HEK293T (cell line): ENCODE measurements at regions not wholly inside any gene's neighbourhood (a gene's known extent, or its start where the extent isn't known, plus 50 kb on each side); places are given as distances from the start of the nearest gene placed in this dataset.

ENCODE experiments used
- ARNT ChIP-seq: fragments of 450-650 bp; IDR thresholded peaks from 2 replicates; pipeline ENCODE4 v1.6.1; 2017; ENCODE audit warnings: mild to moderate bottlenecking
- BHLHE40 ChIP-seq: fragments of 450-650 bp; IDR thresholded peaks from 2 replicates; pipeline ENCODE4 v1.6.1; 2016; ENCODE audit warnings: mild to moderate bottlenecking, moderate library complexity, borderline replicate concordance
- CTBP1 ChIP-seq: fragments of 450-650 bp; IDR thresholded peaks from 2 replicates; pipeline ENCODE4 v1.6.1; 2016; ENCODE audit warnings: borderline replicate concordance
- ELF4 ChIP-seq: fragments of 450-650 bp; IDR thresholded peaks from 2 replicates; pipeline ENCODE4 v1.6.1; 2017; ENCODE audit warnings: antibody characterized with exemption
- FOXA1 ChIP-seq: fragments of 450-650 bp; IDR thresholded peaks from 2 replicates; pipeline ENCODE4 v1.6.1; 2016; ENCODE audit warnings: mild to moderate bottlenecking
- FOXK2 ChIP-seq: fragments of 450-650 bp; IDR thresholded peaks from 2 replicates; pipeline ENCODE4 v1.6.1; 2016; ENCODE audit warnings: mild to moderate bottlenecking
- HDGF ChIP-seq: fragments of 450-650 bp; IDR thresholded peaks from 2 replicates; pipeline ENCODE4 v1.6.1; 2017; ENCODE audit warnings: antibody characterized with exemption, borderline replicate concordance
- L3MBTL2 ChIP-seq: fragments of 450-650 bp; conservative IDR thresholded peaks from 2 replicates; pipeline ENCODE4 v1.6.1; 2016; ENCODE audit warnings: mild to moderate bottlenecking
- LEF1 ChIP-seq: fragments of 450-650 bp; IDR thresholded peaks from 2 replicates; pipeline ENCODE4 v1.6.1; 2017; ENCODE audit warnings: mild to moderate bottlenecking, borderline replicate concordance
- PKNOX1 ChIP-seq: fragments of 450-650 bp; IDR thresholded peaks from 2 replicates; pipeline ENCODE4 v1.6.1; 2016
- SP1 ChIP-seq: fragments of 450-650 bp; IDR thresholded peaks from 2 replicates; pipeline ENCODE4 v1.6.1; 2017
- SUZ12 ChIP-seq: fragments of 450-650 bp; IDR thresholded peaks from 2 replicates; pipeline ENCODE4 v1.6.1; 2016; ENCODE audit warnings: mild to moderate bottlenecking
- TARDBP ChIP-seq: fragments of 450-650 bp; IDR thresholded peaks from 2 replicates; pipeline ENCODE4 v1.6.1; 2016

- no peak for TF ChIP-seq FOXA1
- no peak for TF ChIP-seq SP1
- no peak for TF ChIP-seq SUZ12
- no peak for TF ChIP-seq BHLHE40
- no peak for TF ChIP-seq CTBP1
- no peak for TF ChIP-seq FOXK2
- no peak for TF ChIP-seq L3MBTL2
- TF ChIP-seq TARDBP = no peak
- no peak for TF ChIP-seq ELF4
- TF ChIP-seq ARNT = no peak
- no peak for TF ChIP-seq PKNOX1
- no peak for TF ChIP-seq HDGF
- no peak for TF ChIP-seq LEF1
Measured at GRCh38 chr18:23351521-23351920, 101.6 kb upstream of the RIOK3 start.
